NT2/D1 (cell line): ENCODE measurements at regions not wholly inside any gene's neighbourhood (a gene's known extent, or its start where the extent isn't known, plus 50 kb on each side); places are given as distances from the start of the nearest gene placed in this dataset.

Experiments
- YY1 ChIP-seq: IDR thresholded peaks from 2 replicates; pipeline ENCODE4 v1.6.1; 2011; ENCODE audit not compliant: insufficient read length, insufficient read depth
- ZNF274 ChIP-seq: IDR thresholded peaks from 2 replicates; pipeline ENCODE4 v1.6.1; 2011; ENCODE audit warnings: mild to moderate bottlenecking, low read depth, low read length

GRCh38 chr7:41579961-41580935 lies 122.6 kb downstream of the INHBA start:
- no peak for TF ChIP-seq YY1
- no peak for TF ChIP-seq ZNF274
